GM23248 (cell line): ENCODE measurements at regions not wholly inside any gene's neighbourhood (a gene's known extent, or its start where the extent isn't known, plus 50 kb on each side); places are given as distances from the start of the nearest gene placed in this dataset.

ENCODE experiments used
- DNase-seq: peaks from one replicate; pipeline ENCODE4 v3.0.0-alpha.2; 2015
- H2AFZ ChIP-seq: fragments of 200-600 bp; sonication (generic); 2 replicates; pipeline ENCODE4 v1.6.1; 2016; ENCODE audit warnings: antibody characterized with exemption
- H3F3A ChIP-seq: fragments of 200-600 bp; sonication (generic); 2 replicates; pipeline ENCODE4 v1.6.1; 2016; ENCODE audit warnings: mild to moderate bottlenecking, antibody characterized with exemption, mixed run types; ENCODE audit not compliant: insufficient read depth
- H3K27ac ChIP-seq: fragments of 200-600 bp; sonication (generic); 2 replicates; pipeline ENCODE4 v1.5.1; 2016; ENCODE audit warnings: mild to moderate bottlenecking
- H3K27me3 ChIP-seq: fragments of 200-600 bp; sonication (generic); replicated peaks from 2 replicates; pipeline ENCODE4 v1.6.1; 2016; ENCODE audit warnings: mild to moderate bottlenecking; ENCODE audit not compliant: insufficient read depth
- H3K36me3 ChIP-seq: fragments of 200-600 bp; sonication (generic); 2 replicates; pipeline ENCODE4 v1.6.1; 2016; ENCODE audit warnings: low read depth, mild to moderate bottlenecking
- H3K4me1 ChIP-seq: fragments of 200-600 bp; sonication (generic); 2 replicates; pipeline ENCODE4 v1.6.1; 2016; ENCODE audit warnings: mild to moderate bottlenecking; ENCODE audit not compliant: insufficient read depth
- H3K4me2 ChIP-seq: fragments of 200-600 bp; sonication (generic); one replicate; pipeline ENCODE4 v1.6.1; 2016; ENCODE audit warnings: mild to moderate bottlenecking; ENCODE audit not compliant: unreplicated experiment
- H3K4me3 ChIP-seq: fragments of 200-600 bp; sonication (generic); 2 replicates; pipeline ENCODE4 v1.5.1; 2016; ENCODE audit warnings: mild to moderate bottlenecking
- H3K79me2 ChIP-seq: fragments of 200-600 bp; sonication (generic); 2 replicates; pipeline ENCODE4 v1.6.1; 2016; ENCODE audit warnings: mild to moderate bottlenecking; ENCODE audit not compliant: insufficient read depth
- H3K9ac ChIP-seq: fragments of 200-600 bp; sonication (generic); 2 replicates; pipeline ENCODE4 v1.6.1; 2016; ENCODE audit warnings: mild to moderate bottlenecking
- H3K9me2 ChIP-seq: fragments of 200-600 bp; sonication (generic); 2 replicates; pipeline ENCODE4 v1.6.1; 2016; ENCODE audit warnings: mixed run types, mild to moderate bottlenecking, moderate library complexity; ENCODE audit not compliant: insufficient read depth
- H3K9me3 ChIP-seq: fragments of 200-600 bp; sonication (generic); one replicate; pipeline ENCODE4 v1.6.1; 2017; ENCODE audit warnings: low read depth
- H4K20me1 ChIP-seq: fragments of 200-600 bp; sonication (generic); 2 replicates; pipeline ENCODE4 v1.6.0; 2016; ENCODE audit not compliant: insufficient read depth
- EZH2 ChIP-seq: fragments of 200-600 bp; sonication (generic); IDR thresholded peaks from 2 replicates; pipeline ENCODE4 v1.6.1; 2018; ENCODE audit warnings: antibody characterized with exemption, mild to moderate bottlenecking; ENCODE audit not compliant: insufficient read depth, poor library complexity, severe bottlenecking
- EZH2phosphoT487 ChIP-seq: fragments of 200-600 bp; sonication (generic); IDR thresholded peaks from 2 replicates; pipeline ENCODE4 v1.6.1; 2018; ENCODE audit warnings: antibody characterized with exemption, moderate library complexity, mild to moderate bottlenecking, low read depth; ENCODE audit not compliant: insufficient read depth
- WGBS, 2 experiments: methylation state at CpG; one replicate each; pipeline ENCODE4 v1.1.6; 2015 to 2017; ENCODE audit warnings: low lambda C conversion rate in 2 of 2, low coverage in 1 of 2; ENCODE audit errors: missing lambda C conversion rate in 2 of 2; 5-methylcytosine and 5-hydroxymethylcytosine counted together
- in situ Hi-C: fragments of 300-500 bp; cut with MboI; formaldehyde crosslinking; loops from 2 replicates; pipeline ENCODE4 v1.15.0; 2020

DNA sequence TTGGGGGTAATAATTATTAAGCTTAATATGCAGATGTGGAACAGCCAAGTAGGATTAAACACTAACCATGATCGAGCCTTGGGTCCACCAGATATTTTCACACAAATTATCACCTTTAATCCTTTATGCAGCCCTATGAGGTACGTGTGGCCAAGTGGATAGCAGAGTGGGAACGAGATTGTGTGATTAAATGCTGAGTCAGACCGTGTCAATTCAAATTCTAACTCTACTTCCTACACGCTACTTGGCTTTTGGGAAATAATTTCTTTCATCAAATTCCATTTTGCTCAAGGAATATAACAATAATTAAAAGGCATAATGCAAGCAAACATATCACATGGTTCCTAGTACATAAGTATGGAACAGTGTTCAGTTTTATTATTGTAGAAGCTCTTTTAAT lies 329.2 kb downstream of the CBLN4 start:
- H3K27ac ChIP-seq: no peak overlapping the region
- no peaks in the 10 kb centered on the region for H3K27me3 ChIP-seq
- no peaks in the 10 kb centered on the region for H3K36me3 ChIP-seq
- no peaks in the 10 kb centered on the region for H4K20me1 ChIP-seq
- no peaks in the 10 kb centered on the region for H3K4me1 ChIP-seq
- H2AFZ ChIP-seq: no peak overlapping the region
- in situ Hi-C loops: no loop called here
- H3K4me3 ChIP-seq: no peak overlapping the region
- DNase-seq: no peak
- TF ChIP-seq EZH2phosphoT487 (no peak), EZH2 (no peak)
- H3K79me2 ChIP-seq: no peaks in the 10 kb centered on the region
- H3F3A ChIP-seq: no peaks in the 10 kb centered on the region
- WGBS, 2 experiments: 18 to 19% methylated on average over 5 of the region's 5 CpGs
- no peaks in the 10 kb centered on the region for H3K9me3 ChIP-seq
- H3K4me2 ChIP-seq: no peak overlapping the region
- H3K9ac ChIP-seq: no peak overlapping the region
- no peaks in the 10 kb centered on the region for H3K9me2 ChIP-seq

- no peak overlapping the region for H3K9ac ChIP-seq
- H3K79me2 ChIP-seq: no peaks in the 10 kb centered on the region
- H3K36me3 ChIP-seq: no peaks in the 10 kb centered on the region
- no peaks in the 10 kb centered on the region for H3K27me3 ChIP-seq
- H2AFZ ChIP-seq: no peak overlapping the region
- WGBS, 2 experiments: 13 to 29% methylated on average over 1 of the region's 1 CpG
- H3K9me3 ChIP-seq: no peaks in the 10 kb centered on the region
- in situ Hi-C loops: no loop called here
- H3K9me2 ChIP-seq: no peaks in the 10 kb centered on the region
- H3K4me2 ChIP-seq: no peak overlapping the region
- TF ChIP-seq EZH2 (no peak), EZH2phosphoT487 (no peak)
- no peak overlapping the region for H3K27ac ChIP-seq
- no peak overlapping the region for H3K4me3 ChIP-seq
- H4K20me1 ChIP-seq: no peaks in the 10 kb centered on the region
- no peak for DNase-seq
- no peaks in the 10 kb centered on the region for H3F3A ChIP-seq
- H3K4me1 ChIP-seq: no peaks in the 10 kb centered on the region
Observed at GRCh38 chr20:55668631-55669030, 336.7 kb downstream of the CBLN4 start.

DNA sequence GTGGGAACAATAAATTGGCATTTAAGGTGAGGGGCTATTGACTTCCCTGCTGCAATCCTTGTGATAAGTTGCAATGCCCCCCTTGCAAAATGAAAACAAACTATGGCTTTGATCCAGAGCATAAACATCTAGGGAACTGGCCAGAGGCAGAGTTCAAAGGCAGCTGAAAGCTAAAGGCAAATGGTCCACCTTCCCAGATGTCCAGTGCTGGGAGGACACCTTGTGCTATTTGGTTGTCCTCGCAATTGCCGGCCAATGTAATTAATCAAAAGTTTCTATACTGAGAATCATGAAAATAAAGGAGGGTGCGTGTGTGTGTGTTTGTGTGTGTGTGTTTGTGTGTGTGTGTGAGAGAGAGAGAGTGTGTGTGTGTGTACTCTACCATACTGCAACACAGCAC lies 337.4 kb downstream of the CBLN4 start:
- Histone ChIP-seq H3K9me3 (no peaks in the 10 kb centered on the region), H3K9ac (no peak overlapping the region), H3K36me3 (no peaks in the 10 kb centered on the region), H3K27me3 (no peaks in the 10 kb centered on the region), H3K79me2 (no peaks in the 10 kb centered on the region), H4K20me1 (no peaks in the 10 kb centered on the region), H3F3A (no peaks in the 10 kb centered on the region), H3K27ac (no peak overlapping the region), H3K4me1 (no peaks in the 10 kb centered on the region), H3K4me2 (no peak overlapping the region), H2AFZ (no peak overlapping the region), H3K4me3 (no peak overlapping the region), H3K9me2 (no peaks in the 10 kb centered on the region)
- in situ Hi-C loops: no loop called here
- DNase-seq: no peak
- 60 to 71% methylated on average over 3 of the region's 3 CpGs for WGBS, 2 experiments
- no peak for TF ChIP-seq EZH2
- no peak for TF ChIP-seq EZH2phosphoT487

DNA sequence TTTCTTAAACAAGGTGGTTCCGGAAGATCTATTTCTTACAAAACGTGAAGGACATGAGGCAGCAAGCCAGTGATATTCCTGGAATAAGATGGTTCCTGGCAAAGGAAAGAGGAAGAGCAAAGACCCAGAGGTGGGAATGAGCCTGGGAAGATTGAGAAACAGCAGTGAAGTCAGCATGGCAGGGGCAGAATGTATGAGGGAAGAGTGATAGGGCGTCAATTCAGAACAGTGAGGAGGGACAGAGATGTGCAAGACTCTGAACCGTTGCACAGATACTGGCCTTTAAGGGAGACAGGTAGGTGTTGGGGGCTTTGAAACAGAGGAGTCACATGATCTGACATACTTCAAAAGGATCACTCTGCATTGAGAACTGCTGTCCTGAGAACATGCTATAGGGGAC lies 338.3 kb downstream of the CBLN4 start:
- Histone ChIP-seq H4K20me1 (no peaks in the 10 kb centered on the region), H3K9ac (no peak overlapping the region), H3K4me2 (no peak overlapping the region), H3K4me1 (no peaks in the 10 kb centered on the region), H3K79me2 (no peaks in the 10 kb centered on the region), H3K9me3 (no peaks in the 10 kb centered on the region), H3K27me3 (no peaks in the 10 kb centered on the region), H2AFZ (no peak overlapping the region), H3K36me3 (no peaks in the 10 kb centered on the region), H3K4me3 (no peak overlapping the region), H3K9me2 (no peaks in the 10 kb centered on the region), H3F3A (no peaks in the 10 kb centered on the region), H3K27ac (no peak overlapping the region)
- DNase-seq: no peak
- TF ChIP-seq EZH2 (no peak), EZH2phosphoT487 (no peak)
- 19 to 34% methylated on average over 4 of the region's 4 CpGs for WGBS, 2 experiments
- in situ Hi-C loops: no loop called here

GRCh38 chr20:55656231-55656775 lies 349.0 kb downstream of the CBLN4 start:
- no peaks in the 10 kb centered on the region for H3F3A ChIP-seq
- no peak overlapping the region for H3K9ac ChIP-seq
- no peaks in the 10 kb centered on the region for H4K20me1 ChIP-seq
- H3K36me3 ChIP-seq: no peaks in the 10 kb centered on the region
- H3K79me2 ChIP-seq: no peaks in the 10 kb centered on the region
- no peaks in the 10 kb centered on the region for H3K4me1 ChIP-seq
- in situ Hi-C loops: no loop called here
- H2AFZ ChIP-seq: no peak overlapping the region
- H3K4me3 ChIP-seq: no peak overlapping the region
- WGBS, 2 experiments: 1 to 2% methylated on average over 3 of the region's 3 CpGs
- DNase-seq: no peak
- H3K4me2 ChIP-seq: no peak overlapping the region
- no peak overlapping the region for H3K27ac ChIP-seq
- H3K9me3 ChIP-seq: no peaks in the 10 kb centered on the region
- no peaks in the 10 kb centered on the region for H3K9me2 ChIP-seq
- no peaks in the 10 kb centered on the region for H3K27me3 ChIP-seq
- TF ChIP-seq EZH2 (no peak), EZH2phosphoT487 (no peak)
